ENCODE measurements at regions not wholly inside any gene's neighbourhood (a gene's known extent, or its start where the extent isn't known, plus 50 kb on each side); places are given as distances from the start of the nearest gene placed in this dataset.

- intact Hi-C loops (cut with micrococcal nuclease): no loop called here
These were observed 179.0 kb downstream of the ADGRA3 start for GRCh38 chr4:22336822-22337221.

- intact Hi-C loops (cut with micrococcal nuclease): no loop called here
These were observed 181.7 kb downstream of the ADGRA3 start for GRCh38 chr4:22334155-22334554.

GRCh38 chr4:22324422-22324821, 191.4 kb downstream of the ADGRA3 start:
- intact Hi-C loops (cut with micrococcal nuclease): no loop called here

- intact Hi-C loops (cut with micrococcal nuclease): no loop called here
These were observed 192.2 kb downstream of the ADGRA3 start for GRCh38 chr4:22323691-22324090.

GRCh38 chr4:22322996-22323395, 192.9 kb downstream of the ADGRA3 start:
- intact Hi-C loops (cut with micrococcal nuclease): no loop called here

GRCh38 chr4:22315628-22316027, 200.2 kb downstream of the ADGRA3 start:
- intact Hi-C loops (cut with micrococcal nuclease): no loop called here

- intact Hi-C loops (cut with micrococcal nuclease): no loop called here
These were observed 201.9 kb downstream of the ADGRA3 start for GRCh38 chr4:22313976-22314375.

- intact Hi-C loops (cut with micrococcal nuclease): no loop called here
These were observed 203.8 kb downstream of the ADGRA3 start for GRCh38 chr4:22312113-22312512.

GRCh38 chr4:22301253-22301652, 214.6 kb downstream of the ADGRA3 start:
- intact Hi-C loops (cut with micrococcal nuclease): no loop called here

- intact Hi-C loops (cut with micrococcal nuclease): no loop called here
These were observed 216.2 kb downstream of the ADGRA3 start for GRCh38 chr4:22299678-22300077.

GRCh38 chr4:22287631-22288030, 228.2 kb downstream of the ADGRA3 start:
- intact Hi-C loops (cut with micrococcal nuclease): no loop called here

GRCh38 chr4:22268350-22269025, 247.4 kb downstream of the ADGRA3 start:
- intact Hi-C loops (cut with micrococcal nuclease): no loop called here

- intact Hi-C loops (cut with micrococcal nuclease): no loop called here
These were observed 251.6 kb downstream of the ADGRA3 start for GRCh38 chr4:22264261-22264660.

GRCh38 chr4:22253431-22253830, 262.4 kb downstream of the ADGRA3 start:
- intact Hi-C loops (cut with micrococcal nuclease): no loop called here

- intact Hi-C loops (cut with micrococcal nuclease): no loop called here
These were observed 269.0 kb downstream of the ADGRA3 start for GRCh38 chr4:22246847-22247246.

- intact Hi-C loops (cut with micrococcal nuclease): no loop called here
These were observed 270.6 kb downstream of the ADGRA3 start for GRCh38 chr4:22245294-22245693.

- intact Hi-C loops (cut with micrococcal nuclease): no loop called here
These were observed 274.5 kb downstream of the ADGRA3 start for GRCh38 chr4:22241415-22241814.

- intact Hi-C loops (cut with micrococcal nuclease): no loop called here
These were observed 275.1 kb downstream of the ADGRA3 start for GRCh38 chr4:22240814-22241213.

- intact Hi-C loops (cut with micrococcal nuclease): loop anchor here (10.0 kb wide), 1 partner anchor 276 kb away; the partner anchor contains the start of gene ADGRA3
These were observed 277.1 kb downstream of the ADGRA3 start for GRCh38 chr4:22238742-22239141.

- intact Hi-C loops (cut with micrococcal nuclease): loop anchor here (1.0 to 10.0 kb wide), 3 partner anchors 151 to 449 kb away; partner anchors contain the start of gene ADGRA3
These were observed 277.9 kb downstream of the ADGRA3 start for GRCh38 chr4:22237846-22238494.

- intact Hi-C loops (cut with micrococcal nuclease): loop anchor here (1.0 to 10.0 kb wide), 3 partner anchors 152 to 448 kb away; partner anchors contain the start of gene ADGRA3
These were observed 278.6 kb downstream of the ADGRA3 start for GRCh38 chr4:22237155-22237751.

GRCh38 chr4:22235698-22236097, 280.2 kb downstream of the ADGRA3 start:
- intact Hi-C loops (cut with micrococcal nuclease): loop anchor here (2.0 to 10.0 kb wide), 2 partner anchors 279 to 447 kb away; partner anchors contain the start of gene ADGRA3

Data from T-helper 1 cell treated with Interleukin-12 subunit alpha and Interleukin-12 subunit beta and Interleukin-4 antibody, amounts not matched to agents 30 ng/mL and 1 ng/mL, for 36 hours (primary cell).